Stomach (tissue), 4 donors: ENCODE measurements at regions not wholly inside any gene's neighbourhood (a gene's known extent, or its start where the extent isn't known, plus 50 kb on each side); places are given as distances from the start of the nearest gene placed in this dataset.

Experiments
- POLR2A ChIP-seq, 4 donors: fragments of 450-650 bp; IDR thresholded peaks; one replicate each; pipeline ENCODE4 v1.6.1; 2016; ENCODE audit warnings: antibody characterized with exemption in 4 of 4, control low read depth in 2 of 4, mild to moderate bottlenecking in 1 of 4, moderate library complexity in 1 of 4
- POLR2AphosphoS5 ChIP-seq, 3 donors: sonication (generic); formaldehyde crosslinking; IDR thresholded peaks; one replicate each; pipeline ENCODE4 v1.6.1; 2016; ENCODE audit warnings: antibody characterized with exemption in 3 of 3
- TF ChIP-seq, protein P1 (sequence below), 7 experiments: fragments of 450-650 bp in 4 of 7; fragments of 200-600 bp in 3 of 7; sonication (generic) in 3 of 7; IDR thresholded peaks; one replicate each; pipeline ENCODE4 v1.5.1; 2016 to 2019; ENCODE audit warnings: antibody characterized with exemption in 7 of 7, control low read depth in 2 of 7, mild to moderate bottlenecking in 1 of 7

DNA sequence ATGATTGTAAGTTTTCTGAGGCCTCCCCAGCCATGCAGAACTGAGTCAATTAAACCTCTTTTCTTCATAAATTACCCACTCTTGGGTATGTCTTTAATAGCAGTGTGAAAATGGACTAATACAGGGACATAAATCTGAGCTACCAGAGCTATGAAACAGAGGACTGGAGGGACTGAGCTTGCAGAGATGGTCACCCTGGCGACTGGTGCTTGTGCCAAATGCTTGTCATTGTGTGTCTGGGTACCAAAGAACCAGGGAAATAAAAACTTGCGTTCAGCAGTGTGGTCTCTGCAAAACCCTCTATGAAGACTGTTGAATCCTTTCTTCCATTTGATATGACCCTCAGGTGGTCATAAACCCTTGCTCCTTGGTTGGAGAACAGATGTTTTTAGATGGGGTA lies 105.1 kb upstream of the PRL start:
- TF ChIP-seq POLR2AphosphoS5 (IDR thresholded peaks at IDR 0.05) (no peak), POLR2A (IDR thresholded peaks at IDR 0.05) (no peak)
- TF ChIP-seq, protein P1, sequence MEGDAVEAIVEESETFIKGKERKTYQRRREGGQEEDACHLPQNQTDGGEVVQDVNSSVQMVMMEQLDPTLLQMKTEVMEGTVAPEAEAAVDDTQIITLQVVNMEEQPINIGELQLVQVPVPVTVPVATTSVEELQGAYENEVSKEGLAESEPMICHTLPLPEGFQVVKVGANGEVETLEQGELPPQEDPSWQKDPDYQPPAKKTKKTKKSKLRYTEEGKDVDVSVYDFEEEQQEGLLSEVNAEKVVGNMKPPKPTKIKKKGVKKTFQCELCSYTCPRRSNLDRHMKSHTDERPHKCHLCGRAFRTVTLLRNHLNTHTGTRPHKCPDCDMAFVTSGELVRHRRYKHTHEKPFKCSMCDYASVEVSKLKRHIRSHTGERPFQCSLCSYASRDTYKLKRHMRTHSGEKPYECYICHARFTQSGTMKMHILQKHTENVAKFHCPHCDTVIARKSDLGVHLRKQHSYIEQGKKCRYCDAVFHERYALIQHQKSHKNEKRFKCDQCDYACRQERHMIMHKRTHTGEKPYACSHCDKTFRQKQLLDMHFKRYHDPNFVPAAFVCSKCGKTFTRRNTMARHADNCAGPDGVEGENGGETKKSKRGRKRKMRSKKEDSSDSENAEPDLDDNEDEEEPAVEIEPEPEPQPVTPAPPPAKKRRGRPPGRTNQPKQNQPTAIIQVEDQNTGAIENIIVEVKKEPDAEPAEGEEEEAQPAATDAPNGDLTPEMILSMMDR (IDR thresholded peaks at IDR 0.05), result no peak
